ENCODE measurements at regions not wholly inside any gene's neighbourhood (a gene's known extent, or its start where the extent isn't known, plus 50 kb on each side); places are given as distances from the start of the nearest gene placed in this dataset.
"Not testable (repeated sequence)": the region's sequence is repeated elsewhere in the genome, so short reads cannot be mapped to it uniquely, and the experiment has no call there.

DNA sequence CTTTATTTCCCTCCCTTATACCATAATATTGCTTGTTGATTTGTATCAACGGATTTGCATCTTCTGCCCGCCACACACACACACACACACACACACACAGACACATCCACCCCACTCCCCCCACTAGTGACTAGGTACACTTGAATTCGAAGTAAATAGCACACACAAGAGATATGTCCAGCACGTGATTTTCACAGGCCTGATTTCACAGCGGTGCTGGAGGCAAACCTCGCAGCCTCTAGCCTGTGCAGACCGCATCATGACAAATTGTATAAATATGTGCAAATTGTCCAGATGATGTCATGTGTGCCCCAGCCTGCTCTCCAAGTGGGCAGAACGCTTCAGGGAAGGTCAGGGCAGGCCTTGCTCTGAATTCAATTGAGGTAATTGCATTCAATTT, 153.8 kb upstream of the TPTE start:
- DNase-seq: not testable (repeated sequence)

GRCh38 chr21:10368323-10368798, 153.0 kb upstream of the TPTE start:
- DNase-seq: not testable (repeated sequence)

GRCh38 chr21:10369289-10369688, 152.1 kb upstream of the TPTE start:
- not testable (repeated sequence) for DNase-seq

- not testable (repeated sequence) for DNase-seq
These were observed 143.6 kb upstream of the TPTE start for GRCh38 chr21:10377758-10378157.

DNA sequence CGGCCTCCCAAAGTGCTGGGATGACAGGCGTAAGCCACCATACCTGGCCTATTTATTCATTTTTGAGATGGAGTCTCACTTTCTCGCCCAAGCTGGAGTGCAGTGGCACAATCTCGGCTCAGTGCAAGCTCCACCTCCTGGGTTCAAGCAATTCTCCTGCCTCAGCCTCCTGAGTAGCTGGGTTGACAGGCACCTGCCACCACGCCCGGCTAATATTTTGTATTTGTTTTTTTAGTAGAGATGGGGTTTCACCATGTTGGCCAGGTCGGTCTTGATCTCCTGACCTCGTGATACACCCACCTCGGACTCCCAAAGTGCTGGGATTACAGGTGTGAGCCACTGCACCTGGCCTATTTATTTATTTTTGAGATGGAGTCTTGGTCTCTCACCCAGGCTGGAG, 141.6 kb upstream of the TPTE start:
- not testable (repeated sequence) for DNase-seq

GRCh38 chr21:10381687-10382060, 139.7 kb upstream of the TPTE start:
- not testable (repeated sequence) for DNase-seq

DNA sequence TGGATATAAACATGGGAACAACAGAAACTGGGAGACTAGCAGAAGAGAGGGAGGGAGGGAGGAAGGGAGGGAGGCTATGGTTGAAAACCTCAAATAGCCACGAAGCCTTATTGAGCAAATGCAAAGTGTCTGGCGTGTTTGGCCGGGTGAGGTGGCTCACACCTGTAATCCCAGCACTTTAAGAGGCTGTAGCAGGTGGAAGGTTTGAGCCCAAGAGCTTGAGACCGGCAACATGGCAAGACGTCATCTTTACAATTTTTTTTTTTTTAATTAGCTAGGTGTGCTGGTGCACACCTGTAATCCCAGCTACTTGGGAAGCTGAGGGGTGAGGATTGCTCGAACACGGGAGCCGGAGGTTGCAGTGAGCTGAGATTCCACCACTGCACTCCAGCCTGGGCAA, 139.2 kb upstream of the TPTE start:
- DNase-seq: not testable (repeated sequence)

- not testable (repeated sequence) for DNase-seq
These were observed 138.8 kb upstream of the TPTE start for GRCh38 chr21:10382580-10382979.

- not testable (repeated sequence) for DNase-seq
These were observed 137.8 kb upstream of the TPTE start for GRCh38 chr21:10383571-10383970.

DNA sequence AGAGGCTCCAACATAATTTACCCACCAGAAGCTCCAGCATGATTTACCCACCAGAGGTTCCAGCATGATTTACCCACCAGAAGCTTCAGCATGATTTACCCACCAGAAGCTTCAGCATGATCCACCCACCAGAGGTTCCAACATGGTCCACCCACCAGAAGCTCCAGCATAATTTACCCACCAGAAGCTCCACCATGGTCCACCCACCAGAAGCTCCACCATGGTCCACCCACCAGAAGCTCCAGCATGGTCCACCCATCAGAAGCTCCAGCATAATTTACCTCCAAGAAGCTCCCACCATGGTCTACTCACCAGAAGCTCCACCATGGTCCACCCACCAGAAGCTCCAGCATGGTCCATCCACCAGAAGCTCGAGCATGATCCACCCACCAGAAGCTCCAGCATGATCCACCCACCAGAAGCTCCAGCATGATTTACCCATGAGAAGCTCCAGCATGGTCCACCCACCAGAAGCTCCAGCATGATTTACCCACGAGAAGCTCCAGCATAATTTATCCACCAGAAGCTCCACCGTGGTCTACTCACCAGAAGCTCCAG, 137.0 kb upstream of the TPTE start:
- not testable (repeated sequence) for DNase-seq

DNA sequence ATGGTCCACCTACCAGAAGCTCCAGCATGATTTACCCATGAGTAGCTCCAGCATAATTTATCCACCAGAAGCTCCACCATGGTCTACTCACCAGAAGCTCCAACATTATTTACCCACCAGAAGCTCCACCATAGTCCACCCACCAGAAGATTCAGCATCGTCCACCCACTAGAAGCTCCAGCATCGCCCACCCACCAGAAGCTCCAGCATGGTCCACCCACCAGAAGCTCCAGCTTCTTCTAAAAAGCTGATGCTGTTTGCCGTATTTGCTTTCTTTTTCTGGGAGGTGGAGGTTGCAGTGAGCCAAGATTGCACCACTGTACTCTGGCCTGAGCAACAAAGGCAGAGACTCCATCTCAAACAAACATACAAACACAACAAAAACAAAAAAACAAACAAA, 136.2 kb upstream of the TPTE start:
- not testable (repeated sequence) for DNase-seq

GRCh38 chr21:10385898-10386527, 135.4 kb upstream of the TPTE start:
- not testable (repeated sequence) for DNase-seq

GRCh38 chr21:10387692-10388450, 133.5 kb upstream of the TPTE start:
- not testable (repeated sequence) for DNase-seq

- DNase-seq: not testable (repeated sequence)
These were observed 132.8 kb upstream of the TPTE start for GRCh38 chr21:10388625-10389024.

DNA sequence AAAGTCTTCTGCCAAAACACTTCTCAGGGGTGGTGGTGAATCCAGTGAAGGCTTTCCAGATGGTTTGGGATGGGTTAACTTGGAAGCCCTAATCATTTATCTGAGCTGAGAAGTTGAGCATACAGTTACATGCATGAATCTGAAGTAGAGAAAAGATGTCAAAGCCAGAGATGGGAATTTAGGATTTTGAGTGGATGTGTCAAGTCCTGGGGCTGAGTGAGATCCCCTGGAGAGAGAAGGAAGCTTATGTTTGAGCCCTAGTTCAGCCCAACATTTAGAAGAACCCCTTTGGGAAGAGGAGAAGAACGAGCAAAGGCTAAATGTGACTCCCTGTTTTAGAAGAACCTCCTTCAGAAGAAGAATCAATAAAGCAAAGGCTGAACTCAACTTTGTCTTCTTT, 129.1 kb upstream of the TPTE start:
- not testable (repeated sequence) for DNase-seq

DNA sequence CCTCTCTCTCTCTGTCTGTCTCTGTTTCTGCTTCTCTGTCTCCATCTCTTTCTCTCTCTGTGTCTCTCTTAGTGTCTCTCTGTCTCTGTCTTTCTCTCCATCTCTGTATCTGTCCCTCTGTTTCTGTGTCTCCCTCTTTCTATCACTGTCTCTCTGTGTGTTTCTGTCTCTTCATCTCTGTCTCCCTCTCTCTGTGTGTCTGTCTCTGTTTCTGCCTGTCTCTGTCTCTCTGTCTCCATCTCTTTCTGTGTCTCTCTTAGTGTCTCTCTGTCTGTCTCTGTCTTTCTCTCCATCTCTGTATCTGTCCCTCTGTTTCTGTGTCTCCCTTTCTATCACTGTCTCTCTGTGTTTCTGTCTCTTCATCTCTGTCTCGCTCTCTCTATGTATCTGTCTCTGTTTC, 125.4 kb upstream of the TPTE start:
- DNase-seq: not testable (repeated sequence)

DNA sequence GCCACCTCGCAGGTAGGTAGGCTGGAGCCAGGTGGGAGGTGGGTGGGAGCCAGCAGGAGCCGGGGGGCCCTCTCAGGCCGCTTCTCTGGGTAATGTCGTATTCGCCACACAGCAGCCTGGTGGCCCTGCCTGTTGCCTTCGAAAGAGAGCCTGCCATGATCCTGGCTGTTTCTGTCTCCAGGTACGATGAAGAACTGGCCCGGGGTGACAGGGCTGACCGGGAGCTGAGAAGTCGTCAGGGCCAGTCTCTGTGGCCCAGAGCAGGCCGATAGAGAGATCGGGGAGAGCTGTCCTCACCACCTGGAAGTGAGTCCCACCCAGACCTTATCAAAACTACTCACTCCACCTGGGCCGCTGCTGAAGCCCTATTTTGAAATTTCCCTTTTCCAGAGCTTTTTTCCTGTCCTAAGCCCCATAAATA, 123.9 kb upstream of the TPTE start:
- DNase-seq: not testable (repeated sequence)

- DNase-seq: not testable (repeated sequence)
These were observed 122.5 kb upstream of the TPTE start for GRCh38 chr21:10398692-10399489.

GRCh38 chr21:10400622-10401361, 120.6 kb upstream of the TPTE start:
- not testable (repeated sequence) for DNase-seq

DNA sequence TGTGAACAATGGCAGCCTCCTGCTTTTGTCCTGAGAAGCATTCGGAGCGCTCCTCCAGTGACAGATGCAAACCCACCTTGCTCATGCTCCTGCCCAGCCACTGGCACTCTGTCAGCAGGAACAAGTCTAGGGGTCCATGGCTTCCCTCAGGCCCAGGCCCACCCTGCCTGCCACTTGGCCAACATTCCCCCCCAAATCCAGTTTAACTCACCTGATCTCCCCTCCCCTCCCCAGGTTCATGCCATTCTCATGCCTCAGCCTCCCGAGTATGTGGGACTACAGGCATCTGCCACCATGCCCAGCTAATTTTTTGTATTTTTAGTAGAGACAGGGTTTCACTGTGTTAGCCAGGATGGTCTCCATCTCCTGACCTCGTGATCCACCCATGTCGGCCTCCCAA, 118.9 kb upstream of the TPTE start:
- DNase-seq: not testable (repeated sequence)

GRCh38 chr21:10405331-10405730, 116.1 kb upstream of the TPTE start:
- DNase-seq: not testable (repeated sequence)

DNA sequence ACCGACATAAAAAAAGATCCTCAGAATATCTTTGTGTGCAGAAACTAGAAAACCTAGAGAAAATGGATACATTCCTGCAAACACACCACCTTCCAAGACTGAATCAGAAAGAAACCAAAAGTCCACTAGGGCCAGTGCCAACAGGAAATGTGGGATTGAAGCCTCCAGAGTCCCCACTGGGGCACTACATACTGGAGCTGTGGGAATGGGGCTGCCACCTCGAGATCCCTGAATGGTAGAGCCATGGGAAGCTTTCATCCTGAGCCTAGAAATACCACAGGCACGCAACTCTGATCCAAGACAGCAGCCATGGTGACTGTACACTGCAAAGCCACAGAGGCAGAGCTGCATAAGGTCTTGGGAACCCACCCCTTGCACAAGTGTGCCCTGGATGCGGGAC, 111.6 kb upstream of the TPTE start:
- DNase-seq: not testable (repeated sequence)
